ENCODE measurements at regions not wholly inside any gene's neighbourhood (a gene's known extent, or its start where the extent isn't known, plus 50 kb on each side); places are given as distances from the start of the nearest gene placed in this dataset.

DNA sequence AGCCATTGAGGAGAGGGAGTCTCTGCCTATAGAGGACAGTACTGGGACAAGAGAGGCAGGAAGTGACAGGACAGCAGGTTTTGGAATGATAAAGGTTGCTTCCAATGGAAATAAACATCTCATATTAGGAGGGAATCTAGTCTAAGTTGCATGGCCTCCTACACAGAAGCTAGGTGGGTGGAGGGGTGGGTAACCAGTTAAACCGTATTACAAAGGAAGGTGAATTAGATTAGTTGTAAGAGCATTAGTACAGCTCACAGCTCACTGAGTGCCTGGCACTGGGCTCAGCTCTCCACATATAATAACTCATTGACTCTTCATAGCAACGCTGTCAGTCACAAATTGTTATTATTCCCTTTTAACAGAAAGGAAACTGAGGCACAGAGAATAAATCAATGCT lies 468.1 kb downstream of the PTPRU start:
- TF ChIP-seq, protein P1, sequence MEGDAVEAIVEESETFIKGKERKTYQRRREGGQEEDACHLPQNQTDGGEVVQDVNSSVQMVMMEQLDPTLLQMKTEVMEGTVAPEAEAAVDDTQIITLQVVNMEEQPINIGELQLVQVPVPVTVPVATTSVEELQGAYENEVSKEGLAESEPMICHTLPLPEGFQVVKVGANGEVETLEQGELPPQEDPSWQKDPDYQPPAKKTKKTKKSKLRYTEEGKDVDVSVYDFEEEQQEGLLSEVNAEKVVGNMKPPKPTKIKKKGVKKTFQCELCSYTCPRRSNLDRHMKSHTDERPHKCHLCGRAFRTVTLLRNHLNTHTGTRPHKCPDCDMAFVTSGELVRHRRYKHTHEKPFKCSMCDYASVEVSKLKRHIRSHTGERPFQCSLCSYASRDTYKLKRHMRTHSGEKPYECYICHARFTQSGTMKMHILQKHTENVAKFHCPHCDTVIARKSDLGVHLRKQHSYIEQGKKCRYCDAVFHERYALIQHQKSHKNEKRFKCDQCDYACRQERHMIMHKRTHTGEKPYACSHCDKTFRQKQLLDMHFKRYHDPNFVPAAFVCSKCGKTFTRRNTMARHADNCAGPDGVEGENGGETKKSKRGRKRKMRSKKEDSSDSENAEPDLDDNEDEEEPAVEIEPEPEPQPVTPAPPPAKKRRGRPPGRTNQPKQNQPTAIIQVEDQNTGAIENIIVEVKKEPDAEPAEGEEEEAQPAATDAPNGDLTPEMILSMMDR (IDR thresholded peaks at IDR 0.05; ENCODE audit: unreplicated experiment), result no peak
- Mint-ChIP-seq H3K27ac (no peak overlapping the region), H3K9me3 (ENCODE audit: low read depth) (no peaks in the 10 kb centered on the region)

DNA sequence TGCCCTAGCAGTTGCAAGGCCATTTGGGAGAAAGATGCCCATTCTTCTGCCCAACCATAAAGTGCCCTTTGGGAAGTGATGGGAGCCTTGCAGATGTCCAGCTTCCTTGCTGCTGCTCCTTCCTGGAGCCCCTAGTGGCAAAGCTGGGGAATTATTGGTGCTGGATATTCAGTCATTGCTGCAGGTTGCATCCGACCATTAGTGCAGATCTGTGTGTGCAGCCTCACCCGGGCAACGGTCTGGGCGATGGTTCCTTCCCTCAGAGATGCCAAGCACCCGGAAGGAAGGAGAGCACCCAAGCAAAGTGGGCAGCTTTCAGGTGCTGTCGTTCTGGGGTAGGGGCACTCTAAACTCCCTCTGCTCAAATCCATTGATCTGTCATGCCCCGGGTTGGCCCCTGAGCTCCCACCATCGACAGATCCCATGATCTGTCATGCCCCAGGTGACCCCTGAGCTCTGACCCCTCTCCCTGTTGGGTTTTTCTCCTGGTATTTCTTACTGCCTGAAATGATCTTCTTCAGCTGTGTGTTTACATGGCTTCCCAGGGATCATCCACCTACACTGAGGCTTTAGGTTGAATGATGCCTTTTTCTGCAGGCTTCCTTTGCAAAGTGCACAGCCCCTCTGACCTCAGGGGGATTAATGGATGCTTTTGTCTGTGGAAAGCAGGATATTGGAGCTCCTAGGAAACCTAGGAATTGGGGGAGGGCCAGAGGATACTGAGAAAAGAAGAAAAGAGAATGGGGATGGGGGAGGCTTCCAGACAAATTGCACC lies 467.5 kb downstream of the PTPRU start:
- H3K4me3 Mint-ChIP-seq (ENCODE audit: low read depth), result no peak overlapping the region
- H3K27ac Mint-ChIP-seq, result no peak overlapping the region
- peaks cover 7% of the 10 kb centered on the region for H3K4me1 Mint-ChIP-seq (ENCODE audit: low read depth)
- H3K36me3 Mint-ChIP-seq (ENCODE audit: insufficient read depth), result no peaks in the 10 kb centered on the region
- peaks cover 32% of the 10 kb centered on the region for H3K27me3 Mint-ChIP-seq
- TF ChIP-seq, protein P1 (IDR thresholded peaks at IDR 0.05; ENCODE audit: unreplicated experiment), result peak; percentile 76
- no peaks in the 10 kb centered on the region for H3K9me3 Mint-ChIP-seq (ENCODE audit: low read depth)
- DNase-seq (ENCODE audit: low spot score, unreplicated experiment), result no peak

More for the DNA sequence above, 468.1 kb downstream of the PTPRU start:
- H3K27me3 Mint-ChIP-seq, result peaks cover 30% of the 10 kb centered on the region
- H3K4me1 Mint-ChIP-seq (ENCODE audit: low read depth), result peaks cover 5% of the 10 kb centered on the region
- no peak for DNase-seq (ENCODE audit: low spot score, unreplicated experiment)
- no peaks in the 10 kb centered on the region for H3K36me3 Mint-ChIP-seq (ENCODE audit: insufficient read depth)
- no peak overlapping the region for H3K4me3 Mint-ChIP-seq (ENCODE audit: low read depth)

DNA sequence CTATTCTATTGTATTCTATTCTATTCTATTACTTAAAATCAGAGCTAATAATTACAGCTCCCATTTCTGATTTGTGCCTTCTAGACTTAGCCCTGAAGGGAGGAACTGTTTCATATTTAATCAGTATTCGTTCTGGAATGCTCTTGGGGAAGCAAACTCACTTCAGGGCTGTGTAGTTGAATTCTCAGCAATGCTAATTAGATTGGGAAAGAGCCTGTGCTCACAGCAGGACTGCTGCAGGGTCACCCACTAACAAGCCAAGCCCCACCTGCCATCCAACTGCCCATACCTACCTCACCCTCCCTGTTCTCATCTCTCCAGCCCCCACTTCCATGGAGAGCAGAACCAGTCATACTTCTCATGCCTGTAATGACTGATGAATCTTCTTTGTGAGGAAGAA lies 464.2 kb downstream of the PTPRU start:
- no peak overlapping the region for H3K27ac Mint-ChIP-seq
- peaks cover 11% of the 10 kb centered on the region for H3K4me1 Mint-ChIP-seq (ENCODE audit: low read depth)
- no peaks in the 10 kb centered on the region for H3K9me3 Mint-ChIP-seq (ENCODE audit: low read depth)
- DNase-seq (ENCODE audit: low spot score, unreplicated experiment), result no peak
- no peak overlapping the region for H3K4me3 Mint-ChIP-seq (ENCODE audit: low read depth)
- no peaks in the 10 kb centered on the region for H3K36me3 Mint-ChIP-seq (ENCODE audit: insufficient read depth)
- peaks cover 23% of the 10 kb centered on the region for H3K27me3 Mint-ChIP-seq
- TF ChIP-seq, protein P1 (IDR thresholded peaks at IDR 0.05; ENCODE audit: unreplicated experiment), result no peak

DNA sequence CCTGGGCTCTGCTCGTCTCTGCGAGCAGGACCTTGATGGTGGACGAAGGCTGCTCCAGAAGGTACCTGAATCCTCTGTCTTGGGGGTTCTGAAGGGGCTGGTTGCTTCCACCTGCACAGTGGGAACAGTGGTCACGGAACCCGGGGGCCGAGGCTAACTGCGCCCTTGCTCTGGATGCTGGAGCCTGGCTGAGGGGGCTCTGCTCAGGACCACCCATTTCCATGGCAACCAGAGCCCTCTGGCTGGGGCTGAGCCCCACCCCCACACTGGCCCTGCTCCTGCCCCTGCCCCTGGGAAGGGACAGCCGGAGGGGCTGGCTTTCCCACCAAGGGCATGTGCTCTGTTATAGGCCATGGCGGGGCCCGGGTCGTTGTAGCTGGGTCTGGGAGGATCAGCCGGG lies 462.3 kb downstream of the PTPRU start:
- Mint-ChIP-seq H3K4me3 (ENCODE audit: low read depth) (no peak overlapping the region), H3K36me3 (ENCODE audit: insufficient read depth) (no peaks in the 10 kb centered on the region), H3K4me1 (ENCODE audit: low read depth) (peaks cover 6% of the 10 kb centered on the region), H3K9me3 (ENCODE audit: low read depth) (peaks cover 3% of the 10 kb centered on the region), H3K27ac (no peak overlapping the region), H3K27me3 (peaks cover 18% of the 10 kb centered on the region)
- DNase-seq (ENCODE audit: low spot score, unreplicated experiment), result no peak
- TF ChIP-seq, protein P1 (IDR thresholded peaks at IDR 0.05; ENCODE audit: unreplicated experiment), result no peak

DNA sequence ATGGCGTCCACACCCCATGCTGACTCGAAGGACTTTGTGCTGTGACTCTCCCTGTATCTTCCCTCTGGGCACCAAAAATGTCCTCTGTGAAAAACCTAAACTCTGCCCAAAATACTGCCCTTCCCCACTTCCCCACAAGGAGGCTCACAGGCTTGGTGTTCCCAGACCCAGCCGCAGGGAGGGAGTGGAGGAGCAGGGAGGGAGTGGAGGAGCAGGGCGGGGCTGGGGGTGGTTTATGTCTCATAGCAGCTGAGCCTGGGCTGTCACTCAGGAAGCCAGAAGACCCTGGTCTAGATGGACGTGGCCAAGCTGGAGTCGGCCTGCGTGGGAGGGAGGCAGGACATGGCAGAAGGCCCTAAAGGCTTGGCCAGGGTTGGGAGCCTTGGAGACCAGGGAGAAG lies 461.7 kb downstream of the PTPRU start:
- H3K36me3 Mint-ChIP-seq (ENCODE audit: insufficient read depth), result no peaks in the 10 kb centered on the region
- peaks cover 18% of the 10 kb centered on the region for H3K27me3 Mint-ChIP-seq
- peak; percentile 34 for DNase-seq (ENCODE audit: low spot score, unreplicated experiment)
- no peak overlapping the region for H3K4me3 Mint-ChIP-seq (ENCODE audit: low read depth)
- no peak overlapping the region for H3K27ac Mint-ChIP-seq
- TF ChIP-seq, protein P1 (IDR thresholded peaks at IDR 0.05; ENCODE audit: unreplicated experiment), result peak; percentile 58
- peaks cover 6% of the 10 kb centered on the region for H3K4me1 Mint-ChIP-seq (ENCODE audit: low read depth)
- peaks cover 9% of the 10 kb centered on the region for H3K9me3 Mint-ChIP-seq (ENCODE audit: low read depth)

Measured in progenitor cell of endocrine pancreas (in vitro differentiated cells).